BJ (cell line): ENCODE measurements at regions not wholly inside any gene's neighbourhood (a gene's known extent, or its start where the extent isn't known, plus 50 kb on each side); places are given as distances from the start of the nearest gene placed in this dataset.

Source experiments
- CTCF ChIA-PET: fragments of 350-600 bp; formaldehyde crosslinking; extraction: SDS; loops from one replicate; lab custom pipeline; 2021; ENCODE audit warnings: antibody characterized with exemption, inconsistent platforms; lab: Yijun Ruan, JAX
- POLR2A ChIA-PET: fragments of 300-600 bp; sonication (Branson Sonifier 250); formaldehyde crosslinking; extraction: SDS; loops from one replicate; lab custom pipeline; 2021; ENCODE audit warnings: antibody characterized with exemption; lab: Charles Lee
- DNase-seq: peaks from one replicate; pipeline ENCODE4 v3.0.0-alpha.2; 2011; ENCODE audit warnings: low read depth
- H3K27me3 ChIP-seq: 2 replicates; pipeline ENCODE4 v1.6.0; 2011; ENCODE audit warnings: low read length; ENCODE audit not compliant: control insufficient read depth, insufficient read depth
- H3K36me3 ChIP-seq: 2 replicates; pipeline ENCODE4 v1.5.1; 2011; ENCODE audit warnings: low read length; ENCODE audit not compliant: control insufficient read depth, insufficient read depth
- H3K4me3 ChIP-seq: 2 replicates; pipeline ENCODE4 v1.5.1; 2011; ENCODE audit warnings: low read depth, mild to moderate bottlenecking, control low read depth, low read length
- CTCF ChIP-seq: IDR thresholded peaks from 2 replicates; pipeline ENCODE4 v1.5.1; 2011; ENCODE audit warnings: low read depth, mild to moderate bottlenecking, control low read depth, inconsistent platforms, low read length, moderate library complexity; ENCODE audit not compliant: insufficient read depth

DNA sequence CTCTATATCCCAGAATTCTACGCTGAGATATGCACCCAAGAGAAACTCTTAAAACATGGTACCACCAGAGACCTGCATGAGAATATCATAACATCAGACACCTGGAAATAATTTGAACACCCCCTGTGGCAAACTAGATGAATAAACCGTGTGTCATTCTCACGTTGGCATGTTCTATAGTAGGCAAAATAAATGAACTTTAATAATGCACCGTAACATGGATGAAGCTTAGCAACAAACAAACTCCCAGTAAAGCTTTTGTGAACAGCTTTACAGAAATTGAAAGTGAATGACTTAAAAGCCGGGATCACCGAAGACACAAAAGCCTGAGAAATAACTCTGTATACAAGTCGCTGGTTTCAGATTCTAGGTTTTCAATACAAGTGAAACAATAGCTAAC is 1166.8 kb upstream of the CITED2 start:
- no peak for DNase-seq
- TF ChIP-seq CTCF = no peak
- ChIA-PET CTCF (interaction anchor here (0.5 to 1.2 kb wide), 5 partner anchors 13 to 1023 kb away, joined by 3 to 4 read pairs (median 3); no protein-coding TSS in a partner anchor), POLR2A (interaction anchor here (0.6 kb wide), 2 partner anchors 60 to 450 kb away, joined by 3 to 4 read pairs; no protein-coding TSS in a partner anchor)
- H3K4me3 ChIP-seq = no peak overlapping the region
- no peaks in the 10 kb centered on the region for H3K27me3 ChIP-seq
- no peaks in the 10 kb centered on the region for H3K36me3 ChIP-seq

DNA sequence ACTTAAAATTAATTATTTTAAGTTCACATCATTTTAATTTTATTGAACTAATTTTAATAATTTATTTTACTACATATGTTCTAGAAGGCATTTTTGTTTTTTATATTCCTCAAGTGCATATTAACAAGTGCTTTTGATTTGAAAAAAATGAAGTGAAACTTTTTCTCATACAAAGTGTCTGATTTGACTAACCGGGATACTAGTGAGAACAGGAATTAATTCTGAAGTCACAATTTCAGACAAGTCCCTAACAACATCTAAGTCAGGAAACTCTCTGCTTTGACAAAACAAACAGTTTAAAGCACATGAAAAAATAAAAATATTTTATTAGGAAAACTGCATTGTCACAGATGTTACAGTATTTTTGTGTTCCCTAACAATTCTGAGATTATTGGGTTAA is 1166.3 kb upstream of the CITED2 start:
- H3K36me3 ChIP-seq = no peaks in the 10 kb centered on the region
- DNase-seq = no peak
- TF ChIP-seq CTCF = no peak
- POLR2A ChIA-PET = no interaction called here
- CTCF ChIA-PET = no interaction called here
- H3K4me3 ChIP-seq = no peak overlapping the region
- H3K27me3 ChIP-seq = no peaks in the 10 kb centered on the region

DNA sequence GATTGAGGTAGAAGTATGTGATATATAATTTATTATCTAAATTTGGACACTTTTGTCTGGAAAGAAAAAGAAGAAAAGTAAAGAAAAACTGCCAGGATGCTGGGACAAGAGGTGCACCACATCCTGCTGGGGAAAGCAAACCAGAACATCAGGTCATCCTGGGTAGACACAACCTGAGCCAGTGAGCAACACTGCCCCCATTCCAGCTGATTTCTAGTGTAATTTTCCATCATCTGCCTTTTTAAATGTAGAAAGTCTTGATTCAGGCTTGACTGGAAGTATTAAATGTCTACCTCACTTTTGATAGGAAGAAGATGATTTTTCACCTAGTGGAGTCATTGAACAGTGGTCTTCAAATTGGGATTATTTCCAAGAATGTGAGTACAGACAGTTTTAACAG is 1164.5 kb upstream of the CITED2 start:
- no peak for TF ChIP-seq CTCF
- no peak for DNase-seq
- no peaks in the 10 kb centered on the region for H3K36me3 ChIP-seq
- H3K27me3 ChIP-seq = no peaks in the 10 kb centered on the region
- no peak overlapping the region for H3K4me3 ChIP-seq
- POLR2A ChIA-PET = interaction anchor here (0.5 to 1.8 kb wide), 8 partner anchors 31 to 1822 kb away, joined by 4 to 13 read pairs (median 4); no protein-coding TSS in a partner anchor
- CTCF ChIA-PET = interaction anchor here (1.1 to 1.4 kb wide), 3 partner anchors 10 to 479 kb away, joined by 3 to 5 read pairs (median 3); no protein-coding TSS in a partner anchor

- H3K27me3 ChIP-seq = no peaks in the 10 kb centered on the region
- TF ChIP-seq CTCF = no peak
- peak; percentile 100 for DNase-seq
- CTCF ChIA-PET = interaction anchor here (1.1 to 1.4 kb wide), 2 partner anchors 383 to 478 kb away, joined by 3 to 5 read pairs; no protein-coding TSS in a partner anchor
- no peaks in the 10 kb centered on the region for H3K36me3 ChIP-seq
- POLR2A ChIA-PET = interaction anchor here (0.5 to 1.8 kb wide), 16 partner anchors 32 to 1823 kb away, joined by 3 to 13 read pairs (median 4); partner anchors contain the start of gene CITED2
- H3K4me3 ChIP-seq = no peak overlapping the region
Observed at GRCh38 chr6:140537834-140538705, 1163.6 kb upstream of the CITED2 start.

GRCh38 chr6:140537211-140537610 is 1162.8 kb upstream of the CITED2 start:
- Histone ChIP-seq H3K27me3 (no peaks in the 10 kb centered on the region), H3K4me3 (no peak overlapping the region), H3K36me3 (no peaks in the 10 kb centered on the region)
- TF ChIP-seq CTCF = no peak
- no peak for DNase-seq
- ChIA-PET CTCF (interaction anchor here (1.4 kb wide), 1 partner anchor 384 kb away, joined by 5 read pairs; no protein-coding TSS in a partner anchor), POLR2A (interaction anchor here (0.6 to 1.8 kb wide), 6 partner anchors 51 to 1028 kb away, joined by 3 to 10 read pairs (median 4); no protein-coding TSS in a partner anchor)
